Central memory CD4-positive, alpha-beta T cell (primary cell): ENCODE measurements at regions not wholly inside any gene's neighbourhood (a gene's known extent, or its start where the extent isn't known, plus 50 kb on each side); places are given as distances from the start of the nearest gene placed in this dataset.

Source experiments
- DNase-seq: peaks from one replicate; pipeline ENCODE4 v3.0.0; 2022

DNA sequence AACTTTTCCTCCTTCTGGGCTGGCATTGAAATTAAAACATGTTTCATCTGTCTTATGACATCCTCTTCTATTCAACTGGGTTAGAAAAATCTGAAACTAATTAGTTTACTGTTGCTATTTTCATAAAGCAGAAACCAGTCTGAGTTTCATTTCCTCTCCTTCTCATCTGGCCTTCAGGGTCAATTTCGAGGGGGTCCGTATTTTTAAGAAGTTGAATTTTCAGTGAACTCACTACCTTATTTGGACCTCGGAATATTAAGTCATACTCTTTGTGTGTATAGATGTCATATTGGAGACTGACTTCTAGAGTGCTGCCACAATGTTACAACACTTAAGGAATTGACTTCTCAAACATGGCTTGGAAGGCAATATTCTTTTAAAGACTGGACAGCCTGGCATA is 485.9 kb downstream of the SQOR start:
- DNase-seq, result no peak

DNA sequence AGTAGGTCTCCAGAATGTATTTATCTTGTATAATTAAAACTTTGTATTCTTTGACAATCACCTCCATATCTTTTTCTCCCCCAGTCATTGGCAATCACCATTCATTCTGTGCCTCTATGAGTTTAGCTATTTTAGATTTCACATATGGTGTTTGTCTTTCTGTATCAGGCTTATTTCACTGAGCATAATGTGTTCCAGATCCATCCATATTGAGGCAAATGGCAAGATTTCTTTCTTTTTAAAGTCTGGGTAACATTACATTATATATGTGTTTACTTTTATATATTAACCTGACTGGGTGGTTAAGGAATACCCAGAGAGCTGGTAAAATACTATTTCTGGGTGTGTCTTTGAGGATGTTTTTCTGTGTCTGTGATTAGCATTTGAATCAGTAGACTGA is 486.6 kb downstream of the SQOR start:
- no peak for DNase-seq

DNA sequence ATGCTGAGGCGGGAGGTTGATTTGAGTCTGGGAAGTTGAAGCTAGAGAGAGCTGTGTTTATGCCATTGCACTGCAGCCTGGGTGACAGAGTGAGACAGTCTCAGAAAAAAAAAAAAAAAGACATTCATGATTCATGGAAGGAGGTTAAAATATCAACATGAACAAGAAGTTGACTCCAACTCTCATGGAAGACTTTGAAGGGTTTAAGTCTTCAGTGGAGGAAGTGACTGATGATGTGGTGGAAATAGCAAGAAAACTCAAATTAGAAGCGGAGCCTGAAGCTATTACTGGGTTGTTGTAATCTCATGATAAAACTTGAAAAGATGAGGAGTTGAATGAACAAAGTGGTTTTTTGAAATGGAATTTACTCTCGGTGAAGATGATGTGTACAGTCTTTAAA is 491.8 kb downstream of the SQOR start:
- DNase-seq, result no peak

DNA sequence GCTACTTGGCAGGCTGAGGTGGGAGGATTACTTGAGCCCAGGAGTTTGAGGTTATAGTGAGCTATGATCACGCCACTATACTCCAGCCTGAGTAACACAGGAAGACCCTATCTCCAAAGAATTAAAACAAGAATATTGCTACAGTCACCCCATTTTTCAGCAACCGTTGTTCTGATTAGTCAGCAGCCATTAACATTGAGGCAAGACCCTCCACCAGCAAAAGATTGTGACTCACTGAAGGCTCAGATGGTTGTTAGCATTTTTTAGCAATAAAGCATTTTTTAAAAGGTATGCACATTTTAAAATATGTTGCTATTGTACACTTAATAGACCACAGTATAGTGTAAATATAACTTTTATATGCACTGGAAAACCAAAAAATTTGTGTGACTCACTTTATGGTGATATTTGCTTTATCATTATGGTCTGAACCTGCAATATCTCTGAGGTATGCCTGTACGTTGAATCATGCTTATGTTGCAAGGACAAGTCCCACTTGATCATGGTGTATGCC is 492.6 kb downstream of the SQOR start:
- no peak for DNase-seq

DNA sequence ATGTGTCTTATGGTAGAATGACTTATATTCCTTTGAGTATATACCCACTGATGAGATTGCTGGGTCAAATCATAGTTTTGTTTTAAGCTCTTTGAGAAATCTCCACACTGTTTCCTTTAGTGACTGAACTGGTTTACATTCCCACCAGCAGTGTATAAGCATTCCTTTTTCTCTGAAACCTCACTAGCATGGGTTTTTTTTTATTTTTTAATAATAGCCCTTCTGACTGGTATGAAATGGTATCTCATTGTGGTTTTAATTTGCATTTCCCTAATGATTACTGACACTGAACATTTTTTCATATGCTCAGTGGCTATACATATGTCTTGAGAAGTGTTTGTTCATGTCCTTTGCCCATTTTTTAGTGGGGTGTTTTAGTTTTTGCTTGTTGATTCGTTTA is 494.3 kb downstream of the SQOR start:
- DNase-seq, result no peak

DNA sequence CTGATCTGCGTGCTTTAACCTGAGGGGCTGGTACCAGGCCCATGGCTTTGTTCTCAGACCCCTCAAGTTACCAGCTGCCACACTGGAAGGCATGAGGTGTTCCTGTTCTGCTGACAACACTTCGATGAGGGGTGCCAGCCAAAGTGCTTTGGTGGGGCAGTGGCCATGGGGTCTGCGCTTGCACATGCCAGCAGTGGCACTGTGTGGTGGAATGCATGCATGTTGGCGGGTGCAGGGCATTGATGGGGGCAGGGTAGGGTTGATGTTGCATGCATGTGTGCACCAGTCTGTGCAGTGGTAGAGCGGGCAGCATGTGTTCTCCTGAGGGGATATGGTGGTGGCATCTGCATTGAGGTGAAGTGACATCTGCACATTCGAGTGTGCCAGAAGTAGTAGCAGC is 497.0 kb downstream of the SQOR start:
- DNase-seq, result no peak

DNA sequence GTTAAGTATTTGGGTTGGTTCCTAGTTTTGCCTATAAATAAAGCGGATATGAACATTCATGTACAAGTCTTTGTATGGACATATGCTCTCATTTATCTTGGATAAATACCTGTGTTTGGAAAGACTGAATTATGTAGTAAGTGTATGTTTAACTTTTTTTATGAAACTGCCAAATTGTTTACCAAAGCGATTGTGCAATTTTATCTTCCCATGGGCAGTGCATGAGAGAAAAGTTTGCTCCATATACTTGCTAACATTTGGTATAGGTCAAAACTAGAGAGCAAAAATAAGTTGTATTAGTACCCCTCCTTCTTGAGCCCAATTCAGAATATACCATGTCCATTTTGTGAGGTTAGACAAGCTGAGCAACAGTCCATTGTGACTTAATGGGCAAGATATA is 502.6 kb downstream of the SQOR start:
- no peak for DNase-seq

DNA sequence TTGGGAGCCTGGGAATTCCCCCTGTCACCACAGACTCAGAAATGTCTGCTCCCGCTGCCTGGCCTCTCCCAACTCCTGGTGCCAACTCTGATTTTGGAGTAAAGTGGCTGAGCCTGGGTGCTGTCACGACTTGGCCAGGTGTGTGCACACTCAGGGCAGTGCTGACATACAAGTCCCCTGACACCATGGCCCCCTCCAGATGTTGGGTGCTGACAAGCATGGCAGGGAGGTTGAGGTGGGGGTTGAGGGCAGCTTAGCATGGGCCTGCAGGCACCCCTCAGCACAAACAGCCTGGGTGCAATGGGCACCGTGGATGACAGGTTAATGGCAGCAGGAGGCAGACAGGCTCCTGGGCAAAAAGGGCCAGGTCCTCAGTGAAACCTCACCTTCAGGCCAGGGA is 511.2 kb downstream of the SQOR start:
- no peak for DNase-seq

DNA sequence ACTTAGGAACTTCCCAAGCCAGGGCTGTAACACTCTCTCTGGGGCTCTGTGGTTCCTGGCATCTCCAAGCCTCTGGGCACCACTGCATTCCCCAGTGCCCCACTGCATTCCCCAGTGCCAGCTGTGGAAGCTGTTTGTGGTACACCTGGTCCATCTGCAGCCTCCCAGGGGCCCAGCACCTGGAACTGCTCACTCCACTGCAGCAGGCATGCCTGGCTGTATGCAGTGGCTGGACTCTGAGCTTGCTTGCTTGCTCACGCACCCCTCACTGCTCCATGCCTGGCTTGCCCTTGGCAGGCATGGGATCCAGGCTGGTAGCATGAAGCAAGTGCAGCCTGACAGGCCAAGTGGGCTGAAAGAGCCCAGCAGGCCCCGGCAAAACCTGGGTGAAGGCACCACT is 512.1 kb downstream of the SQOR start:
- DNase-seq, result no peak

DNA sequence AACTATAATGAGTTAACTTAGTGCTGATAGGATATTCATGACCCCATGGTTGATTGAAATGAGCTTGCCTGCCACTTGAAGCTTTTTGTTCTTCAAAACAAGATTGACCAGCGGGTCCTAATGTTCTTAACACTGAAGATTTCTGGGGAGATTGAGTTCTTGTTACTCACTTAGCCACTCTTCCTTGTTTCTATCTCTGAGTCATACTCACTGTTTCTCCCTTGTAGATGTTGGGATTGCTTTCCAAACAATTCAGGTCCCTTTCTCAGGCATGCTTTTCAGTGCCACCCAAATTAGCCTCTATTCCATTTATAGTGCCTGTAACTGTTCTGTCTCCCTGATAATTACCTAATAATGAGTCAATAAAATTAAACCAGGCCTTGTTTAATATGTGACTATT is 517.0 kb downstream of the SQOR start:
- DNase-seq, result no peak

DNA sequence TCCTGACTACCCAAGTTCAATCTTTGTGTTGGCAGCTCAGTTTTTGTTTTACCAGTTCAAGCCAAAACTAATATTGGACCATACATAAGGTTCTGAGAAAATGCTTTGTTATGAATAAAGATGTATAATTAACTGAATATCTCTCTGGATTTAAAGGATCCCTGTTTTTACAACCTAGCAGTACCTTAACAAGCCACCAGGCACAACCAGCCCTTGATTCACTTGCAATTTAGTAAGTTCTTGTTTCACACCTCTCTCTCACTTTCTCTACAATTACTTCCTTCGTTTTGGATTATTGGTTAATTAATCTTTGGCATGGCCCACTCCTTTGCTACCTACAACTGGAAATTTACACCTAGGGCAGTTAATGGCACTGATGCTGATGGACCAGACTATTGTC is 531.9 kb downstream of the SQOR start:
- no peak for DNase-seq

DNA sequence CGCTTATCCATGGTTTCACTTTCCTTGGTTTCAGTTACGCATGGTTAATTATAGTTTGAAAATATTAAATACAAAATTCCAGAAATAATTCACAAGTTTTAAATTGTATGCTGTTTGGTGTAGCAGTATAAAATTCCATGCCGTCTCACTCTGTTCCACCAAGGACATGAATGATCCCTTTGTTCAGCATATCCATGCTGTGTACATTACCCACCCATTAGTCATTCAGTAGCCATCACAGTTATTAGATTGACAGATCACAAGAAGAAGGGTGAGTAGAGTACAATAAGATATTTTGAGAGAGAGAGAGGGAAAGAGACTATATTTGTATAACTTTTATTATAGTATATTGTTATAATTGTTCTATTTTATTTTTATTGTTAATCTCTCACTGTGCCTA is 535.5 kb downstream of the SQOR start:
- DNase-seq, result no peak

DNA sequence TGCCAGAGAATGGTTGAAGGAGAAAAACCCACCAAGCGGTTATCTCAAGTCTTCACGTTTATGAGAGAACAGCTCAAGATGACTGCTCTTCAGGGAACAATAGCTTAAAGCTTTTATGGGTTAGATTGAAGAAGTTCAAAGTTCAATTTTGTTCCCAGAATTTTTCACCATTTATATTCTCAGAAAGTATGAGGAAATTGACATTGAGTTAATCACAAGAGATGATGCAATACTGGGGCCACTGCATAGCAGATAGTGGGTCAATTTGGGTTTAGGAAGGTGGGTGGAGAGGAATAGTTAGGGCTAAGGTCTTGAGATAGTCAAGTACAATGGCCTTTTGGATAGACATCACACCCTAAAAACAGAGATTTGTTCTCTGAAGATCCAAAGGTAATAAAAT is 539.3 kb downstream of the SQOR start:
- no peak for DNase-seq

DNA sequence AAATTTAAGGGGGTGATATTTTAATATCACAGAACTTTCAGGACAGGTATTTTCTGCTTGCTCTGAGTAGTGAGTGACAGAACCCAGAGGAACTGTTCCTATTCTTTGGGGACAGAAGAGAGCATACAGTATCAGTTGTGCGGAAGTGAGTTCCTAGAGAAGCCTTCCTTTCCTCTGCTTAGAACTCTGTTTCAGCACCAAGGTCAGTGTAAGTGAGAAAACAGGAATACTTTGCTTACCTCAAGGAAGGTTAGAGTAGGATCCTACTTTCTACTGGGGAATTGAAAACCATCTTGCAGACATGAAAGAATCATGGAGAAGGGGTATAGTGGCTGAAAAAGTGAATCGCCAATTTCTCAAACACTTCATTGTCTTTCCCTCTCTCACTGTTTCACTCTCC is 542.4 kb downstream of the SQOR start:
- no peak for DNase-seq

DNA sequence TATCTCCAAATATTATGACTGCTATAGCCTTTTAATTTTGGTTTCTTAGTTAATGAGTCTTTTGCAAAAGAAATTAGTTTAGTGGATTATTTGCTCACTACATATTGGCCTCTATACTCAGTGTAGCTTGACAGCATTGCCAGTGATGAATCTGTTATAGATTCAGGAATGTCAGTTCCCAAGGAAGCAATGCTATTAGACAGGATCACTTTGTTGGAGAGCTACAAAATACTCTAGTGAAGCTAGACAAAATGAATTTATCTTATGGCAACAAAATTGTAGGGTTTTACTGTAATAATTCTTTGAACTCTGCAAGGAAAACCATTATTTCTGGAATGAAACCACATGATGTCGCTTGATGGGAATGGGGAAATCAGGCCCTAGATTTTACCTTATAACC is 543.3 kb downstream of the SQOR start:
- no peak for DNase-seq

DNA sequence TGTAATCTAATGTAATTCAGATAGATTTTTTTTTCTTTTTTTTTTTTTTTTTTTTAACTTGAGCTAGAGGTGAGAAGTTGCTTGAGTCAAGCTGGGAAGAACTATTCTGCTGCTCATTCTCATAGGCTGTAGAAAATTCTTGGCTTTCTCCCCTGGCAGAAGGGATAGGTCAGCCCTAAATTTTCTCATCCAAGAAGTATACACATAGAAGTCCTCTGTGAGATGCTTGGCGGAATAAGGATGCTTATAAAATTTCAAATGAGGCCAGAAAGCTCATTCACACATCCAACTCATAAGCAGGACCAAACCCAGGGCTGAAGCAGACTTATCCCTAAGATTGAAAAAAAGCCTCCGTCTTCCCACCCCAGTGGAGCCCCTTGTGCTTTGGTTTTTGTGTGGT is 572.5 kb downstream of the SQOR start:
- no peak for DNase-seq

DNA sequence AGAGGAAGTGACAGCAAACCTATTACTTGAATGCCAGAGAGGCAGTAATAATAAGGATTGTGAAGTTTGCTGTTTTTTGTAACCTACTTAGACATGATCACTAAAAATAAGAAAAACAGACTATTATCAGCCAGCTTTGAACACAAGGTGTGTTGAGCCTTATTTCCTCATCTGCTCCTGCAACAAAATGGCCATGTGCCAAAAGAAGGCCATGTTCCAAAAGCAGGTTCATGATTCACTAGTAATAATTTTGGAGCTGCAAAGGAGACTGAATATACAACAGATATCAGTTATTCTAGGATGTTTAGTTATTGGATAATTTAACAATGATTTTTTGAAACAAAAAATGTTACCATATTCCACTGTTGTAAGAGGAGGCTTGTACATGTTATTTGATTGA is 578.7 kb downstream of the SQOR start:
- no peak for DNase-seq

DNA sequence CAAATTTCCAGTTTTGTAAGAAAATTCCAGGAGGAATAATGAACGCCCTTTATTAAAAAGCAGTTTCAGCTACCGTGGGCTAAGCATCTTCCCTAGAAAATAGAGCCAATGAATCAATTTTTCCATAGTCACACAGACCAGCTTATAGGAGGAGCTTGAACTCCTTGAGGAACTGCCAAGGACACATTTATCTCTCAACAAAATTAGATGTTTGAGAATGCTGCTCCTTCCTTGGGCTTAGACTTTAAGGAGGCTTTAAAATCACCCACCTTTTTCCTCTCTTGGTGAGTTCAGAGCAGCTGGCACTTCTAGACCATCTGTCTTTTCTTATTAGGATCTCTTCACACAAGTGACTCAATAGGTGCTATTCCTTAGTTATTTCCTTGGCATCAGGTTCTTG is 588.0 kb downstream of the SQOR start:
- no peak for DNase-seq

DNA sequence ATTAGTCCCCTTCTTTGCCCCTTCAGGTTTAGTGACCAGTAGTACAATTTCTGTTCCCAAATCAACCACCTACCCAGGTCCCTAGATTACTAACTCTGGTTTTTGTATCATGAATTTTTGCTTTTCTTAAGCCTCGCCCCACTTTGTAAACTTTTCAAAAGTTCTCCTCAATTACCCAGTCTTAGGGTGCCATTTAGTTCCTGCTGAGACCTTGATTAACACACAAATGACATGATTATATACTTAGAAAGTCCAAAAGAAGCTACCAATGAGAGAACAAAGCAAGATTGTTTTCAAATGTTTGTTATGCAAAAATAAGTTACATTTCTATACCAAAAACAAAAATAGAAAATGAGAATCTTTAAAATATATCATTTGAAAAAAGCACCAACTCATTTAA is 594.4 kb downstream of the SQOR start:
- DNase-seq, result no peak

DNA sequence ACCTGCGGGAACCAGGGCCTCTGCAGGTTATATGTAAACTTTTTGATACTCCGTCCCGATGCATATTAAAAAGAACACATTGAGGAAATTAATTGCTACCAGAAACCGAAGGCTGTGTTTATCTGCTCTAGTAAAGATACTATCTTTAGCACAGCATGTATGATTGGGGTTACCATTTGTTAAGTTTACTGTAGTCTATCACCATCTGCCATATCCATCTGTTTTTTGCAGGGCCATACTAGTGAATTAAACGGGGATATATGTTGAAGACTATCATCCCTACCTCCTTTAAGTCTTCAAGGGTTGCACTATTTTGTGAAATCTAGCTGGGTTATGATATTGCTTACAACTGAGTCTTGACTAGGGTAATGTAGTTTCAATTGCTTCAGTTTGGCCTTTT is 597.0 kb downstream of the SQOR start:
- DNase-seq, result no peak

DNA sequence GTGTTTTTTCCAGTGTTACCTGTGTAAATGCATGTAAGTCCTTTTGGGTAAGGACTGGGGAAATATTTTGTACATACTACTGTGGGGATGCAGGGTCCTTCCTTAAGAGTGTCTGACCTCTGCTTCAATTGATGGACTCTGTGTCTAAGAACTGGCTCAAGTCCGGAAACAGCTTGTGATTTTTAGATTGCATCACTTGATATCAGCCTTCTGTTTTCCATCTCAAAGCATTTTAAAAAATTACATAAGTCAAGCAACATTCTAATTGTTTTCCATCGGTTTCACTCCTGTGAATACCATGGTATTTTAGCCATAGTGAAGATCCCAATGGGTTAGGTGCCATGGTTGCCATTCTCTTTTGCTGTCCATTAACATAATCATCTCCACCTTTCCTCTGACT is 597.6 kb downstream of the SQOR start:
- DNase-seq, result no peak

DNA sequence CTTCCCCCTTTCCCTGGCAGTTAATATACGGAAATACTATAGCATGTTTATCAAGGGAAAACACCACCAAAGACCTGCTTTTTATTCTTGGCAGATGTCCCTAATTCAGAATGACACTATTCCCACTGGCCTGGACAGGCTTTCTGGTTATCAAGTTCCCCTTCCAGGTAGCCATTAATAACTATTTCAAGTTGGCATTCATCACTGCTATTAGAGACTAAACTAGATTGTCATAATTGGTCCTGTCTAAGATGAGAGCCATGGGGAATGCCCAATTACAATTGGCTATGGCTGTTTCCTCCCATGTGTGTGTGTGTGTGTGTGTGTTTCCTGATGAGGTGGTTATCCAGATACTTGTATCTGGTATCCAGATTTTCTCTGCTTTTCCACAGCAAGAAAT is 608.1 kb downstream of the SQOR start:
- DNase-seq, result no peak

DNA sequence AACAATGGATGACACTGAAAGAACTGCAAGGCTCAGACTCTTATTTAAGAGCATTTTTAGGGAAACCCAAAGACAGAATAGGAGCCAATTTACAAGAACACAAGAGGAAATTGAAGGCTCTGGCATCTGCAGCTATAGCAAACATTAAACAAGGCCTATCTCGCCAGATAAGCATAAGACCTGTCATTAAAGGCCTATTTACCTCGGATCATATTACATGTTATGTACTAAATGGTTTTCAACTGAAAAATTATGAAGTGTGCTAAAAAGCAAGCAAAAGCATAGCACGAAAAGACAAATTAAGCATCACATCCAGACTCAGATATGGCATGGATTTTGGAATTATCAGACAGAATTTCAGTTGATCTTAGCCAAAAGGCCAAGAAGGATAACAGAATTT is 617.1 kb downstream of the SQOR start:
- no peak for DNase-seq

DNA sequence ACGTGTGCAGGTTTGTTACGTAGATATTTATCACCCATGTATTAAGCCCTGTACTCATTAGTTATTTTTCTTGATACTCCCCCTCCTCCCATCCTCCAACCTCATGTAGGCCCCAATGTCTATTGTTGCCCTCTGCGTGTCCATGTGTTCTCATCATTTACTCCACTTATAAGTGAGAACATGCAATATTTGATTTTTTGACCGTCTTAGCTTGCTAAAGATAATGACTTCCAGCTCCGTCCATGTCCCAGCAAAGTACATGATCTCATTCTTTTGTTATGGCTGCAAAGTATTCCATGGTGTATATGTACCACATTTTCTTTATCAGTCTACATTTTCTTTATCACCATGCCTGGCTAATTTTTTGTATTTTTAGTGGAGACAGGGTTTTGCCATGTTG is 623.2 kb downstream of the SQOR start:
- DNase-seq, result no peak

DNA sequence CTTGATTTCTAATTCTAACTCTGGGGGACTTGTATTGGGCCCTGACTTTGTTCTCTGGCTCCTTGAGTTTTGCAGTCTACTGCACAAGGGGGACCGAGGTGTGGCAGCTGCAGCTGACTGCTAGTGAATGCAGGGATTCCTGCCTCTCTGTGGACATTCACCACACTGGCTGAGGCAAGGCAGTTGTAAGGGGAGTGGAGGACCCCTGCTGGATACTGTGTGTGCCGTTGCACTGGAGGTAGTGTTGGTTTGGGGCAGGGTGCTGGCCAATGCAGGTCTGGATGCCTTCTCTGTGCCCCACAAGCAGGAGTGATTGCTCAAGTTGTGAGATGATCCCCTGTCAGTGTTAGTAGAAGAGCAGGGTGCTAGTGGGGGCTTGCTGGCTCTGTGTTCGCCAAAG is 626.1 kb downstream of the SQOR start:
- DNase-seq, result no peak

DNA sequence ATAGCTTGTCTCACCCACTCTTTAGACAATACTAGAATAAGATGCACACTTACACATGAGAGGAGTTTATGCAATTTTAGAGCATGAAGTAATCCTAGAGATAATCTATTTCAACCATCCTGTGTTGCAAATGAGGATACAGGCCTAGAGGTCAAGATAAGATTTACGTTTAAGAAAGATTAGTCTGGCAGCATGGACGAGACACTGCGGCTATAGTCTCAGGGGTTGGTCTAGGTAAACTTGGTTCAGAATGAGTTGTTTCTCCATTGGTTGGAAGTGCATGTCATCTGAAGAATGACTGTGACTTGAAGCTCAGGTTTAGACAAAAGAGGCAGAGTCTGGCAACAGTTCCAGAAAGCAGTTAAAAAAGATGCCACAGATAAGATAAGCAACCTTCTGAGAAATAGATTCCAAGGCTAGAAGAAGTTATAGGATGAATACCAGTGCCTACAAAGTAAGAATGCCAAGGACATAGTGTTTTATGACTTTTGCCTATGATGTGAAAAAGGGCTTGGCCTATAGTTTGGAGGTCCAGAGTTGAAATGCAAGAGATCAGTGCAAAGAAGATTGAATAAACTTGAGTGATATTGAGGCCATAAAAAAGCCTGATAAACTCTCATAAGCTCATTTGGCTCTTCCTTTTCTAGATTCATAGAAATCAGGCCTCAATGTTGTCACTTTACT is 631.0 kb downstream of the SQOR start:
- DNase-seq, result no peak
